Thyroid gland (tissue), 4 donors: ENCODE measurements at regions not wholly inside any gene's neighbourhood (a gene's known extent, or its start where the extent isn't known, plus 50 kb on each side); places are given as distances from the start of the nearest gene placed in this dataset.

Experiments used
- DNase-seq, 2 donors: peaks; one replicate each; pipeline ENCODE4 v3.0.0-alpha.2; 2019
- H3K27ac ChIP-seq, 3 donors: fragments of 200-600 bp; sonication (generic); 1 replicate in 2 of 3; 2 replicates in 1 of 3; pipeline ENCODE4 v1.5.1; 2016 to 2019; ENCODE audit warnings: mild to moderate bottlenecking in 1 of 3, moderate library complexity in 1 of 3
- H3K27me3 ChIP-seq: fragments of 200-600 bp; sonication (generic); one replicate; pipeline ENCODE4 v1.5.1; 2019
- H3K36me3 ChIP-seq, 2 donors: fragments of 200-600 bp; sonication (generic); one replicate each; pipeline ENCODE4 v1.5.1; 2016 to 2019
- H3K4me1 ChIP-seq, 2 donors: fragments of 200-600 bp; sonication (generic); one replicate each; pipeline ENCODE4 v1.5.1; 2017 to 2019
- H3K4me3 ChIP-seq, 3 donors: fragments of 200-600 bp; sonication (generic); replicated peaks in 1 of 3; 1 replicate in 2 of 3; 2 replicates in 1 of 3; pipeline ENCODE4 v1.5.1; 2016; ENCODE audit warnings: mild to moderate bottlenecking in 1 of 3
- H3K9me3 ChIP-seq: fragments of 200-600 bp; sonication (generic); one replicate; pipeline ENCODE4 v1.5.1; 2017
- POLR2A ChIP-seq, 2 donors: fragments of 450-650 bp; IDR thresholded peaks; one replicate each; pipeline ENCODE4 v1.6.1; 2017; ENCODE audit warnings: antibody characterized with exemption in 2 of 2, mild to moderate bottlenecking in 2 of 2, moderate library complexity in 1 of 2
- WGBS, 2 donors: methylation state at CpG; one replicate each; pipeline ENCODE4 v1.1.5; 2017; 5-methylcytosine and 5-hydroxymethylcytosine counted together
- intact Hi-C: fragments of 100-400 bp; cut with DNase I; formaldehyde crosslinking; loops from one replicate; pipeline ENCODE4 v1.15.1; 2023
- TF ChIP-seq, protein P1 (sequence below), 6 experiments: fragments of 200-600 bp in 3 of 6; fragments of 450-650 bp in 3 of 6; sonication (generic) in 3 of 6; IDR thresholded peaks; one replicate each; pipeline ENCODE4 v1.5.1; 2016 to 2019; ENCODE audit warnings: antibody characterized with exemption in 6 of 6, mild to moderate bottlenecking in 2 of 6, inconsistent platforms in 1 of 6, moderate library complexity in 1 of 6

DNA sequence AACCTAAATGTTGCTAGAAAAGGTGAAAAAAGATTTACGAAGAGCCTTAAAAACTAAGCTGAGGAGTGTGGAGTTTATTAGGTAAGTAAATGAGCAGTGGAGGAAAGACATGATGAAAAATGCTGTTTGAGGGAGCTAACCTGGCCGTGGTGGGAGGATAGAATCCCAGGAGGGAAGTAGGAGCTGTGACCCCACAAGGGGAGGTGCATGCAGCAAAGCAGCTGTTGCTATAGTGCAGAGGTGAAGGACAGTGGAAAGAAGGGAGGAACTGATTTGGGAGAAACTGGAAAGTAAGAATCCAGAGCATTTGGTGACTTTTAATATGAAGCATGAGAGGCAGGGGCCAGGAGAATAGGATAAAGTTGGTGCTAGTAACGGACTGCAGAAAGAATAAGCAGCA lies 271.7 kb upstream of the ADGRL2 start:
- no peak for DNase-seq
- intact Hi-C loops, result no loop called here
- TF ChIP-seq POLR2A (IDR thresholded peaks at IDR 0.05), result no peak
- TF ChIP-seq, protein P1, sequence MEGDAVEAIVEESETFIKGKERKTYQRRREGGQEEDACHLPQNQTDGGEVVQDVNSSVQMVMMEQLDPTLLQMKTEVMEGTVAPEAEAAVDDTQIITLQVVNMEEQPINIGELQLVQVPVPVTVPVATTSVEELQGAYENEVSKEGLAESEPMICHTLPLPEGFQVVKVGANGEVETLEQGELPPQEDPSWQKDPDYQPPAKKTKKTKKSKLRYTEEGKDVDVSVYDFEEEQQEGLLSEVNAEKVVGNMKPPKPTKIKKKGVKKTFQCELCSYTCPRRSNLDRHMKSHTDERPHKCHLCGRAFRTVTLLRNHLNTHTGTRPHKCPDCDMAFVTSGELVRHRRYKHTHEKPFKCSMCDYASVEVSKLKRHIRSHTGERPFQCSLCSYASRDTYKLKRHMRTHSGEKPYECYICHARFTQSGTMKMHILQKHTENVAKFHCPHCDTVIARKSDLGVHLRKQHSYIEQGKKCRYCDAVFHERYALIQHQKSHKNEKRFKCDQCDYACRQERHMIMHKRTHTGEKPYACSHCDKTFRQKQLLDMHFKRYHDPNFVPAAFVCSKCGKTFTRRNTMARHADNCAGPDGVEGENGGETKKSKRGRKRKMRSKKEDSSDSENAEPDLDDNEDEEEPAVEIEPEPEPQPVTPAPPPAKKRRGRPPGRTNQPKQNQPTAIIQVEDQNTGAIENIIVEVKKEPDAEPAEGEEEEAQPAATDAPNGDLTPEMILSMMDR (IDR thresholded peaks at IDR 0.05), result no peak
- H3K9me3 ChIP-seq, result no peaks in the 10 kb centered on the region
- no peaks in the 10 kb centered on the region for H3K27me3 ChIP-seq
- WGBS, 2 donors, result 78 to 79% methylated on average over 3 of the region's 3 CpGs
- no peak overlapping the region for H3K27ac ChIP-seq
- H3K4me1 ChIP-seq, result peaks cover 0 to 10% of the 10 kb centered on the region in 2 donors
- no peaks in the 10 kb centered on the region for H3K36me3 ChIP-seq
- H3K4me3 ChIP-seq, result no peak overlapping the region

DNA sequence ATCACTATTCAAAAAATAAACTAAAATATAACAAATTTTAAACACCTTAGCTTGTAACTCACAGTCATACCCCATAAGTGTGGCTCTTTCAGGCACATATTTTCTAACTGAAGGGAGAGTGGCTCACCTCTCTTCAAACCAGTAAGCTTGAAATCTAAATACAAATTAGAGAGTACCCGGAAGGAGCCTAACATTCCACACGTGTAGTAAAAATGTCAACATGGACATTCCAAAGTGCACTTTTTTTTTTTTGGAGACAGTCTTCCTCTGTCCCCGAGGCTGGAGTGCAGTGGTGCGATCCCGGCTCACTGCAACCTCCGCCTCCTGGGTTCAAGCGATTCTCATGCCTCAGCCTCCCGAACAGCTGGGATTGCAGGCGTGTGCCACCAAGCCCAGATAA lies 275.6 kb upstream of the ADGRL2 start:
- peak overlapping the region; percentile 7 to 57 (median 24) for H3K27ac ChIP-seq
- WGBS, 2 donors, result 64 to 75% methylated on average over 9 of the region's 9 CpGs

GRCh38 chr1:81519987-81520386 lies 280.7 kb upstream of the ADGRL2 start:
- peaks cover 0 to 6% of the 10 kb centered on the region in 2 donors for H3K4me1 ChIP-seq
- WGBS, 2 donors, result 95 to 97% methylated on average over 1 of the region's 1 CpG
- no peaks in the 10 kb centered on the region for H3K9me3 ChIP-seq
- no peaks in the 10 kb centered on the region for H3K36me3 ChIP-seq
- no peak for TF ChIP-seq POLR2A (IDR thresholded peaks at IDR 0.05)
- TF ChIP-seq, protein P1 (IDR thresholded peaks at IDR 0.05), result no peak
- H3K4me3 ChIP-seq, result no peak overlapping the region
- intact Hi-C loops, result no loop called here
- H3K27ac ChIP-seq, result no peak overlapping the region
- H3K27me3 ChIP-seq, result no peaks in the 10 kb centered on the region
- DNase-seq, result no peak

More for the DNA sequence above, 275.6 kb upstream of the ADGRL2 start:
- no peaks in the 10 kb centered on the region for H3K9me3 ChIP-seq
- TF ChIP-seq POLR2A (IDR thresholded peaks at IDR 0.05), result no peak
- TF ChIP-seq, protein P1 (IDR thresholded peaks at IDR 0.05), result no peak
- peaks cover 0 to 10% of the 10 kb centered on the region in 2 donors for H3K4me1 ChIP-seq
- no peaks in the 10 kb centered on the region for H3K27me3 ChIP-seq
- intact Hi-C loops, result no loop called here
- peak; percentile 11 to 36 for DNase-seq
- H3K4me3 ChIP-seq, result no peak overlapping the region
- no peaks in the 10 kb centered on the region for H3K36me3 ChIP-seq

- H3K27me3 ChIP-seq, result no peaks in the 10 kb centered on the region
- DNase-seq, result no peak
- peaks cover 0 to 8% of the 10 kb centered on the region in 2 donors for H3K4me1 ChIP-seq
- TF ChIP-seq, protein P1 (IDR thresholded peaks at IDR 0.05), result no peak
- TF ChIP-seq POLR2A (IDR thresholded peaks at IDR 0.05), result no peak
- intact Hi-C loops, result no loop called here
- 62 to 65% methylated on average over 8 of the region's 8 CpGs for WGBS, 2 donors
- H3K27ac ChIP-seq, result no peak overlapping the region
- no peaks in the 10 kb centered on the region for H3K36me3 ChIP-seq
- no peak overlapping the region for H3K4me3 ChIP-seq
- H3K9me3 ChIP-seq, result no peaks in the 10 kb centered on the region
Observed at GRCh38 chr1:81517987-81518386, 282.7 kb upstream of the ADGRL2 start.

DNA sequence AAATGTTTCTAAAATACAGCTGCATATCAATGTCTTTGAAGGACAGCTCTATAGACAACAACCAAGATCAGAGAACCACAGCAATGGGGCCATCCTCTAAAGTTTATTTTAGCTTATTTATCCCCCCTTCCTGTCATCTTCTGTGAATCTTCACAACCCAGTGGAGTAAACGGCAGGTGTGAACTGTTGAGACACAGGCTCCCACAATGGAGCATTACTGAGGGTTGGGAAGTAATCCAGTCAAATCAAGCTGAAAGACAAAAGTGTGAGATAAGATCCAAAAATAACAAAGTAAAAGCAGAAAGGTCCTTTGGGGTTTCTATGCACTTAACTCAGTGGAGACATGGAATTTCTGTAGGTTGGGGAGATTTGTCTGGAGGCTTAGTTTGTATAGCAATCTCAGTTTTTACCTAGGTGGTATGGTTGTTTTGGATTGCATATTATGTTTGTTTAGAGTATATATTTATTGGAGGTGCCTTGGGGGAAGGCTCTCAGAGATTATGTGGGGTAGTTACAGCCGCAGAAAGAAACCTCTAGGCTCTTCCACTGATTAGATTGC lies 286.9 kb upstream of the ADGRL2 start:
- H3K9me3 ChIP-seq, result no peaks in the 10 kb centered on the region

More for the DNA sequence above, 286.9 kb upstream of the ADGRL2 start:
- intact Hi-C loops, result no loop called here
- no peak overlapping the region for H3K27ac ChIP-seq
- peaks cover 0 to 8% of the 10 kb centered on the region in 2 donors for H3K4me1 ChIP-seq
- TF ChIP-seq, protein P1 (IDR thresholded peaks at IDR 0.05), result no peak
- no peak for TF ChIP-seq POLR2A (IDR thresholded peaks at IDR 0.05)
- no peaks in the 10 kb centered on the region for H3K27me3 ChIP-seq
- no peaks in the 10 kb centered on the region for H3K36me3 ChIP-seq
- no peak overlapping the region for H3K4me3 ChIP-seq
- no peak for DNase-seq
- 55 to 58% methylated on average over 2 of the region's 2 CpGs for WGBS, 2 donors
